OCI-LY1 (cell line): ENCODE measurements at regions not wholly inside any gene's neighbourhood (a gene's known extent, or its start where the extent isn't known, plus 50 kb on each side); places are given as distances from the start of the nearest gene placed in this dataset.

Experiments
- EZH2 ChIP-seq: fragments of 200-600 bp; sonication (generic), shearing (Covaris generic); IDR thresholded peaks from 2 replicates; pipeline ENCODE4 v1.8.0; 2017; ENCODE audit warnings: borderline replicate concordance, mixed run types, mild to moderate bottlenecking, antibody characterized with exemption, low read length, moderate library complexity, mixed read lengths
- TF ChIP-seq, protein P1 (sequence below): fragments of 200-600 bp; sonication (generic), shearing (Covaris generic); IDR thresholded peaks from 2 replicates; pipeline ENCODE4 v1.5.1; 2017; ENCODE audit warnings: mild to moderate bottlenecking, antibody characterized with exemption, low read length, moderate library complexity, mixed read lengths

- TF ChIP-seq, protein P1, sequence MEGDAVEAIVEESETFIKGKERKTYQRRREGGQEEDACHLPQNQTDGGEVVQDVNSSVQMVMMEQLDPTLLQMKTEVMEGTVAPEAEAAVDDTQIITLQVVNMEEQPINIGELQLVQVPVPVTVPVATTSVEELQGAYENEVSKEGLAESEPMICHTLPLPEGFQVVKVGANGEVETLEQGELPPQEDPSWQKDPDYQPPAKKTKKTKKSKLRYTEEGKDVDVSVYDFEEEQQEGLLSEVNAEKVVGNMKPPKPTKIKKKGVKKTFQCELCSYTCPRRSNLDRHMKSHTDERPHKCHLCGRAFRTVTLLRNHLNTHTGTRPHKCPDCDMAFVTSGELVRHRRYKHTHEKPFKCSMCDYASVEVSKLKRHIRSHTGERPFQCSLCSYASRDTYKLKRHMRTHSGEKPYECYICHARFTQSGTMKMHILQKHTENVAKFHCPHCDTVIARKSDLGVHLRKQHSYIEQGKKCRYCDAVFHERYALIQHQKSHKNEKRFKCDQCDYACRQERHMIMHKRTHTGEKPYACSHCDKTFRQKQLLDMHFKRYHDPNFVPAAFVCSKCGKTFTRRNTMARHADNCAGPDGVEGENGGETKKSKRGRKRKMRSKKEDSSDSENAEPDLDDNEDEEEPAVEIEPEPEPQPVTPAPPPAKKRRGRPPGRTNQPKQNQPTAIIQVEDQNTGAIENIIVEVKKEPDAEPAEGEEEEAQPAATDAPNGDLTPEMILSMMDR, result no peak
- TF ChIP-seq EZH2, result no peak
Measured at GRCh38 chr4:43189741-43190140, 297.2 kb downstream of the GRXCR1 start.
